Skeletal muscle tissue (tissue), 3 donors: ENCODE measurements at regions not wholly inside any gene's neighbourhood (a gene's known extent, or its start where the extent isn't known, plus 50 kb on each side); places are given as distances from the start of the nearest gene placed in this dataset.

Source experiments
- H3K27ac ChIP-seq: one replicate; pipeline ENCODE4 v1.7.0; 2013; ENCODE audit warnings: mild to moderate bottlenecking, low read depth, low read length, inconsistent platforms
- H3K27me3 ChIP-seq, 3 donors: one replicate each; pipeline ENCODE4 v1.7.0; 2013; ENCODE audit warnings: low read length in 3 of 3; ENCODE audit not compliant: control insufficient read depth in 3 of 3, insufficient read depth in 3 of 3
- H3K36me3 ChIP-seq, 3 donors: one replicate each; pipeline ENCODE4 v1.7.0; 2013; ENCODE audit warnings: low read length in 3 of 3; ENCODE audit not compliant: control insufficient read depth in 3 of 3, insufficient read depth in 3 of 3
- H3K4me1 ChIP-seq, 3 donors: one replicate each; pipeline ENCODE4 v1.7.0; 2013; ENCODE audit warnings: low read length in 3 of 3, mild to moderate bottlenecking in 3 of 3; ENCODE audit not compliant: control insufficient read depth in 3 of 3, insufficient read depth in 3 of 3
- H3K4me3 ChIP-seq, 3 donors: one replicate each; pipeline ENCODE4 v1.7.0; 2013; ENCODE audit warnings: low read length in 3 of 3
- H3K9ac ChIP-seq, 3 donors: one replicate each; pipeline ENCODE4 v1.7.0; 2013; ENCODE audit warnings: low read length in 3 of 3, mild to moderate bottlenecking in 3 of 3, moderate library complexity in 2 of 3, low read depth in 1 of 3
- H3K9me3 ChIP-seq, 3 donors: one replicate each; pipeline ENCODE4 v1.7.0; 2013; ENCODE audit warnings: low read length in 3 of 3; ENCODE audit not compliant: control insufficient read depth in 3 of 3
- donor health status: Osteomylitis.

- no peaks in the 10 kb centered on the region for H3K27me3 ChIP-seq
- H3K9ac ChIP-seq, result no peak overlapping the region
- no peak overlapping the region for H3K4me3 ChIP-seq
- no peaks in the 10 kb centered on the region for H3K4me1 ChIP-seq
- H3K36me3 ChIP-seq, result no peaks in the 10 kb centered on the region
- no peak overlapping the region for H3K27ac ChIP-seq
- no peaks in the 10 kb centered on the region for H3K9me3 ChIP-seq
Observed at GRCh38 chr3:98962951-98963350, 61.5 kb upstream of the DCBLD2 start.

- H3K36me3 ChIP-seq, result no peaks in the 10 kb centered on the region
- no peak overlapping the region for H3K4me3 ChIP-seq
- no peaks in the 10 kb centered on the region for H3K4me1 ChIP-seq
- H3K27ac ChIP-seq, result no peak overlapping the region
- H3K27me3 ChIP-seq, result no peaks in the 10 kb centered on the region
- no peak overlapping the region for H3K9ac ChIP-seq
- no peaks in the 10 kb centered on the region for H3K9me3 ChIP-seq
Observed at GRCh38 chr3:98962189-98962930, 60.9 kb upstream of the DCBLD2 start.

- H3K27me3 ChIP-seq, result no peaks in the 10 kb centered on the region
- H3K36me3 ChIP-seq, result no peaks in the 10 kb centered on the region
- H3K27ac ChIP-seq, result no peak overlapping the region
- H3K9me3 ChIP-seq, result no peaks in the 10 kb centered on the region
- no peak overlapping the region for H3K9ac ChIP-seq
- no peaks in the 10 kb centered on the region for H3K4me1 ChIP-seq
- no peak overlapping the region for H3K4me3 ChIP-seq
Observed at GRCh38 chr3:98961161-98962155, 60.0 kb upstream of the DCBLD2 start.

GRCh38 chr3:98957681-98958080 is 56.2 kb upstream of the DCBLD2 start:
- Histone ChIP-seq H3K4me1 (no peaks in the 10 kb centered on the region), H3K36me3 (no peaks in the 10 kb centered on the region), H3K27ac (no peak overlapping the region), H3K9me3 (no peaks in the 10 kb centered on the region), H3K4me3 (no peak overlapping the region), H3K9ac (no peak overlapping the region), H3K27me3 (no peaks in the 10 kb centered on the region)

- Histone ChIP-seq H3K9me3 (no peaks in the 10 kb centered on the region), H3K9ac (no peak overlapping the region), H3K36me3 (no peaks in the 10 kb centered on the region), H3K4me3 (no peak overlapping the region), H3K27ac (no peak overlapping the region), H3K27me3 (no peaks in the 10 kb centered on the region), H3K4me1 (no peaks in the 10 kb centered on the region)
Observed at GRCh38 chr3:98956008-98956407, 54.5 kb upstream of the DCBLD2 start.

GRCh38 chr3:98954791-98955604 is 53.5 kb upstream of the DCBLD2 start:
- Histone ChIP-seq H3K9ac (no peak overlapping the region), H3K27ac (no peak overlapping the region), H3K27me3 (no peaks in the 10 kb centered on the region), H3K4me1 (no peaks in the 10 kb centered on the region), H3K36me3 (no peaks in the 10 kb centered on the region), H3K4me3 (no peak overlapping the region), H3K9me3 (no peaks in the 10 kb centered on the region)

- H3K9me3 ChIP-seq, result no peaks in the 10 kb centered on the region
- no peak overlapping the region for H3K4me3 ChIP-seq
- no peak overlapping the region for H3K27ac ChIP-seq
- H3K36me3 ChIP-seq, result no peaks in the 10 kb centered on the region
- H3K4me1 ChIP-seq, result no peaks in the 10 kb centered on the region
- H3K9ac ChIP-seq, result no peak overlapping the region
- no peaks in the 10 kb centered on the region for H3K27me3 ChIP-seq
Observed at GRCh38 chr3:98954242-98954641, 52.7 kb upstream of the DCBLD2 start.

- H3K27me3 ChIP-seq, result no peaks in the 10 kb centered on the region
- H3K4me1 ChIP-seq, result no peaks in the 10 kb centered on the region
- H3K4me3 ChIP-seq, result no peak overlapping the region
- no peak overlapping the region for H3K27ac ChIP-seq
- H3K9me3 ChIP-seq, result no peaks in the 10 kb centered on the region
- H3K9ac ChIP-seq, result no peak overlapping the region
- H3K36me3 ChIP-seq, result no peaks in the 10 kb centered on the region
Observed at GRCh38 chr3:98952404-98952803, 50.9 kb upstream of the DCBLD2 start.
